GM18508 (cell line): ENCODE measurements at regions not wholly inside any gene's neighbourhood (a gene's known extent, or its start where the extent isn't known, plus 50 kb on each side); places are given as distances from the start of the nearest gene placed in this dataset.

Source experiments
- ATAC-seq: cut with Tn5 transposase; IDR thresholded peaks from one replicate; pipeline ENCODE4 v1.9.1; 2021; ENCODE audit warnings: moderate number of reproducible peaks; ENCODE audit not compliant: insufficient read depth, unreplicated experiment

- ATAC-seq = no peak
Observed at GRCh38 chr13:105452895-105453294, 1082.6 kb downstream of the EFNB2 start.

- no peak for ATAC-seq
Observed at GRCh38 chr13:105450784-105451183, 1084.7 kb downstream of the EFNB2 start.

GRCh38 chr13:105448811-105449210, 1086.7 kb downstream of the EFNB2 start:
- ATAC-seq = no peak

GRCh38 chr13:105446197-105446596, 1089.3 kb downstream of the EFNB2 start:
- no peak for ATAC-seq

GRCh38 chr13:105445796-105446195, 1089.7 kb downstream of the EFNB2 start:
- no peak for ATAC-seq

GRCh38 chr13:105442949-105443699, 1092.3 kb downstream of the EFNB2 start:
- ATAC-seq = no peak

GRCh38 chr13:105442040-105442439, 1093.4 kb downstream of the EFNB2 start:
- no peak for ATAC-seq

- ATAC-seq = no peak
Observed at GRCh38 chr13:105441051-105441750, 1094.3 kb downstream of the EFNB2 start.

GRCh38 chr13:105436943-105437342, 1098.5 kb downstream of the EFNB2 start:
- no peak for ATAC-seq

- ATAC-seq = no peak
Observed at GRCh38 chr13:105432438-105432837, 1103.0 kb downstream of the EFNB2 start.

GRCh38 chr13:105428811-105429210, 1106.7 kb downstream of the EFNB2 start:
- no peak for ATAC-seq

GRCh38 chr13:105426441-105426840, 1109.0 kb downstream of the EFNB2 start:
- ATAC-seq = no peak

- no peak for ATAC-seq
Observed at GRCh38 chr13:105414639-105415038, 1120.8 kb downstream of the EFNB2 start.

- no peak for ATAC-seq
Observed at GRCh38 chr13:105412171-105412570, 1123.3 kb downstream of the EFNB2 start.

GRCh38 chr13:105410602-105411001, 1124.9 kb downstream of the EFNB2 start:
- ATAC-seq = no peak

- ATAC-seq = no peak
Observed at GRCh38 chr13:105406551-105406950, 1128.9 kb downstream of the EFNB2 start.

- ATAC-seq = no peak
Observed at GRCh38 chr13:105403086-105403485, 1132.4 kb downstream of the EFNB2 start.

- ATAC-seq = no peak
Observed at GRCh38 chr13:105395041-105395440, 1140.4 kb downstream of the EFNB2 start.

- no peak for ATAC-seq
Observed at GRCh38 chr13:105389373-105389772, 1146.1 kb downstream of the EFNB2 start.

- ATAC-seq = no peak
Observed at GRCh38 chr13:105377452-105377851, 1158.0 kb downstream of the EFNB2 start.

- ATAC-seq = no peak
Observed at GRCh38 chr13:105370011-105370650, 1165.3 kb downstream of the EFNB2 start.
